Brain microvascular endothelial cell (primary cell): ENCODE measurements at regions not wholly inside any gene's neighbourhood (a gene's known extent, or its start where the extent isn't known, plus 50 kb on each side); places are given as distances from the start of the nearest gene placed in this dataset.

ENCODE experiments used
- DNase-seq: peaks from one replicate; pipeline ENCODE4 v3.0.0-alpha.2; 2020
- H3K27ac ChIP-seq: fragments of 250-450 bp; sonication (Bioruptor Pico); 2 replicates; pipeline ENCODE4 v1.5.1; 2020; ENCODE audit warnings: mild to moderate bottlenecking, moderate library complexity
- H3K27me3 ChIP-seq: fragments of 250-450 bp; sonication (Bioruptor Pico); replicated peaks from 2 replicates; pipeline ENCODE4 v1.5.1; 2020; ENCODE audit warnings: mild to moderate bottlenecking
- H3K36me3 ChIP-seq: fragments of 250-450 bp; sonication (Bioruptor Pico); replicated peaks from 2 replicates; pipeline ENCODE4 v1.5.1; 2020; ENCODE audit warnings: mild to moderate bottlenecking
- H3K4me3 ChIP-seq: 2 replicates; pipeline ENCODE4 v1.5.1; 2011; ENCODE audit warnings: low read depth, mild to moderate bottlenecking, control low read depth, low read length, moderate library complexity
- CTCF ChIP-seq: IDR thresholded peaks from 2 replicates; pipeline ENCODE4 v1.5.1; 2011; ENCODE audit warnings: low read depth, mild to moderate bottlenecking, moderate library complexity, low read length, control low read depth, inconsistent platforms; ENCODE audit errors: missing control alignments
- in situ Hi-C: cut with HindIII; loops from 2 replicates; pipeline ENCODE4 v1.10.0; 2017; ENCODE audit warnings: low sequenced_read_pairs, low pct_ligation_motif_present

DNA sequence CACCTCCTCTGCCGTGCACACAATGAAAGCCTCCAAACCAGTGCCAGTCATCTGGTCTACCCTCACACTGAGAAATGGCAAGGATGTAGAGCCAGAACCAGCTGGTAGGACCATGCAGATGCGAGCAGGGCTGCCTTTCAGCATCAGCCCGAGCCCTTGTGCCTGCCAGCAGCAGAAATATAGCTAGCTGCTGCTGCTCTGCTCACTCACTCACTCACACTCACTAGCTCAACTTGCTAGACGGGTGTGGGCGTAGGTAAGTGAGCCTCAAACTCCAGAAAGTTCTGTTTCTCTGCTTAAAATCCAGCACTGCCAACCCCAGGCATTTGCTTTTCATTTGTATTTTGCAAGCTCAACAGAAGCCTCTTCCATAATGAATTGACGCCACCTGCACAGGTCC lies 114.0 kb downstream of the DRD1 start:
- TF ChIP-seq CTCF, result no peak
- H3K4me3 ChIP-seq, result no peak overlapping the region
- in situ Hi-C loops, result no loop called here
- DNase-seq, result no peak
- H3K36me3 ChIP-seq, result no peaks in the 10 kb centered on the region
- no peaks in the 10 kb centered on the region for H3K27me3 ChIP-seq
- H3K27ac ChIP-seq, result no peak overlapping the region

GRCh38 chr5:175328687-175329086 lies 115.3 kb downstream of the DRD1 start:
- Histone ChIP-seq H3K27ac (no peak overlapping the region), H3K4me3 (no peak overlapping the region), H3K27me3 (no peaks in the 10 kb centered on the region), H3K36me3 (no peaks in the 10 kb centered on the region)
- no peak for DNase-seq
- in situ Hi-C loops, result no loop called here
- no peak for TF ChIP-seq CTCF

- Histone ChIP-seq H3K4me3 (no peak overlapping the region), H3K36me3 (no peaks in the 10 kb centered on the region), H3K27ac (no peak overlapping the region), H3K27me3 (no peaks in the 10 kb centered on the region)
- no peak for DNase-seq
- TF ChIP-seq CTCF, result no peak
- in situ Hi-C loops, result no loop called here
Measured at GRCh38 chr5:175328176-175328575, 115.8 kb downstream of the DRD1 start.

DNA sequence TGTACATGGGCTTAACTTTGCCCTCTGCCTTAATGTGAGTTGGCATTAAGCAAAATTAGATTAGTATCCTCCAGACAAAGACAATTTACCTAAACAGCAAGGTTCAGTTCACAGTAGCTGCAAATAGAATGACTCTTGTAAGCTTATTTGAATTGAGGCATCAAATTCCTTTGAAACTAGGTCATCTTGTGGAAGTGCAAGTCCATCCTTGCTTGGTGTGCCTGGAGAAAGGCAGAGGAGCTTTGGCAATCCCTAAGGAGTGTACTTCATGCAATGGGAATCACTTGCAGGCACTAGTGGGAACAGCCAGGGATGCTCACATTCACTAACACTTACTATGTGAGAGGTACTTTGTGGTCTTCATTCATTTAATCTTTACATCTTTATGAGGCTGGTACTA lies 118.3 kb downstream of the DRD1 start:
- in situ Hi-C loops, result no loop called here
- no peaks in the 10 kb centered on the region for H3K36me3 ChIP-seq
- no peak for DNase-seq
- H3K4me3 ChIP-seq, result no peak overlapping the region
- no peak overlapping the region for H3K27ac ChIP-seq
- no peaks in the 10 kb centered on the region for H3K27me3 ChIP-seq
- TF ChIP-seq CTCF, result no peak

DNA sequence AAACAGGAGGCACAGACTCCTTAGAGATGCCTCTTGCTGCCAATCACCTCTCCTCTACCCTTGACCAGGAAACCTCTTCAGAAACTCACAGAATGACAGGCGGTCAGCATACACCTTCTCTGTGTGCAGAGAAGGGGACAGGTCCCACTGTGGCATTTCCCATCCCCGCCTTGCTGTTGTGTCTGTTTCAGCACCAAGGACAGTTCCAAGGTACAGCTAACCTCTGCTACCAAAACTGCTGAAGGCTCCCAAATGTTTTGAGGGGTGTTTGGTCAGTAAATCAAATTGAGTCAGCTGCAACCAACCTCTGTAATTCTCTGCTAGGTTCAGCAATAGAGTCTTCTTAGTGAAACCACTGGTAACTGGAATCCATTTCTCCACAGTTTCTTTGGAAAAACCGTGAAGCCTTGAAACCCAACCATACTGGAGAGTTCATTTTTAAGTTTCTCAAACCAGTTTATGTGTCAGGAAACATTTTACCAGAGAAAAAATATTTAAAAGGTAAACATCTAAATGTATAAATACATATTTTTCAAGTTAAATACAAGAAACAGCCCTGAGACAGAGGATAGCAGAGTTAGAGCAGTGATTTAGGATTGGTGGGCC lies 122.0 kb downstream of the DRD1 start:
- no peak overlapping the region for H3K27ac ChIP-seq
- peak; percentile 2 for DNase-seq
- no peaks in the 10 kb centered on the region for H3K36me3 ChIP-seq
- no peaks in the 10 kb centered on the region for H3K27me3 ChIP-seq
- in situ Hi-C loops, result no loop called here
- TF ChIP-seq CTCF, result no peak
- no peak overlapping the region for H3K4me3 ChIP-seq

- H3K27ac ChIP-seq, result no peak overlapping the region
- in situ Hi-C loops, result no loop called here
- no peak overlapping the region for H3K4me3 ChIP-seq
- no peak for DNase-seq
- H3K36me3 ChIP-seq, result no peaks in the 10 kb centered on the region
- no peak for TF ChIP-seq CTCF
- H3K27me3 ChIP-seq, result no peaks in the 10 kb centered on the region
Measured at GRCh38 chr5:175319199-175319598, 124.8 kb downstream of the DRD1 start.
